ENCODE measurements at regions not wholly inside any gene's neighbourhood (a gene's known extent, or its start where the extent isn't known, plus 50 kb on each side); places are given as distances from the start of the nearest gene placed in this dataset.

GRCh38 chr21:35421221-35421620 lies 372.1 kb upstream of the RUNX1 start:
- DNase-seq: no peak

DNA sequence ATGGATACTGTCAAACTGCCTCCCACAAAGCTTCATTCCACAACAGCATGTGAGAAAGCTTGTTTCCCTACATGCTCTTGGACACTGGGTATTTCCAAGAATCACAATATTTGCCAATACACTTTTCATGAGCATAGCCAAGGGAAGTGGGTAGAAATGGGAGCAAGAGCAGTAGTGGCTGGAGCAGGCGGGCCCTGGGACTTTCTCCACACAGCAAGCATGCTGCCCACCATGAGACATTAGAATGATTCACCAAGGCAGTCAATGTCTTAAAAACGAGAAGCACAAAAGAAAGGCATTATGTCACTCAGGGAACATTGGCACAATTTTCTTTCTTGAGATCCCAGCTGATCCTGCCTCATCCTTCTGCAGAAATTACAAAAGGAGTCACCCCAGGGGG lies 371.6 kb upstream of the RUNX1 start:
- DNase-seq: no peak

DNA sequence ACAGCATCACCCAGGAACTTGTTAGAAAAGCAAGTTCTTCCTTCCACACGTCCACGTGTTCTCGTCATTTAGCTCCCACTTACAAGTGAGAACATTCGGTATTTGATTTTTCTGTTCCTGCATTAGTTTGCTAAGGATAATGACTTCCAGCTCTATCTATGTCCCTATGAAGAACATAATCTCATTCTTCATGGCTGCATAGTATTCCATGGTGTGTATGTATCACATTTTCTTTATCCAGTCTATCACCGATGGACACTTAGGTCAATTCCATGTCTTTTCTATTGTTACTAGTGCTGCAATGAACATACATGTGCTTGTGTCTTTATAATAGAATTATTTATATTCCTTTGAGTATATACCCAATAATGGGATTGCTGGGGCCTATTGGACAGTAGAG lies 368.7 kb upstream of the RUNX1 start:
- no peak for DNase-seq

DNA sequence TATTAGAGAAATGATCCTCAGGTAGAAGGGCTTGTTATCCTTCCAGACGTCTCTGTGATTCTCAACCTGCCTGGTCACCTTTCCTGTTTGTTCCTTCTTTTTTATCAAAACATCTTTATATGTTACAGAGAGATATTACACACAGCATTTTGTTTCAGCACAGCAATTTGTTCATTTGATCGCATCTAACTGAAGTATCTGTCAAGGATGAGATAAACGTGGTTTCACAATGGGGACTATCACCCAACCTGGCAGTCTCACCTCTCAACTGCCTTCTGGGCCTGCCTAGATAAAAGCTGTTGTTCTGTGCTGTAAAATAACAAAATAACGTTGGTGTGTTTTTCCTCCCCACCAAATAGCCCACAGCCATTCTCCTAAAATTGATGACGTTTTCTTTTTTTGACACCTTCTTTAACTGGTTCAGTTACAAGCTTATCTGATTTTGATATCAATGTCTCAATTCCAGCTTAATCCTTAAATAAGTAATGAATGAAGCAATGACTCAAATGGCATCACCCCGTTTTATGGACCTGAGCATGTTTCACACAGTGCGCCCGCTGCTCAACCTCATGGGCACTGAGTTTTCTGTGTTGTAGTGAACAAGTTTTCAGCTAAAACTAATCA lies 367.9 kb upstream of the RUNX1 start:
- DNase-seq: no peak

DNA sequence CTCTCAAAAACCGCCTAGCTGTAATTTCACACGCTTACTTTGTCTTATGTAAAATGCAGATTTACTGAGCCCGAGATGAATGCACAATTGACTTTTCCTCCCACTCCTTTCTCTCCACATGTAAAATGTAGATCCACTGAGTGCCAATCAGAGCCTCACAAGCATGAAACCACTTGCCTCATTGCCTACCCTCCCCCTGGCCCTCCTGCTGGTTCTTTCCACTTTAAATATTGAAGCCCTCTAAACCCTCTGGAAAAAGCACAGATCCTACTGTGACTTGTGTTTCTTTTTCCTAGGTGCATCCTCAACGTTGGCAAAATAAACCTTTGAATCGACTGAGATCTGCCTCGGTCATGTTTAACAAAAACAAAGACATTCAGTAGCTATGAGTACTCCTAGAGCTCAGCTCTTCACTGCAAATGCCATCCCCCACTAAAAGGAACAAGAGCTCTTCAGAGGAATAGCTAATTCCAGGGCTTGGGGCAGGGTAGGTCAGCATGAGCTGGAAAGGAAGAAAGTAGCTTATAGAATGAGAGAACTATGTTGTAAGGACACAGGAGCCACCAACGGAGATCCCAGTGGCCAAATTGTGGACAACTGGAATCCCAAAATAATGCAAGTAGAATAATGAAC lies 365.5 kb upstream of the RUNX1 start:
- no peak for DNase-seq

GRCh38 chr21:35414056-35414455 lies 365.0 kb upstream of the RUNX1 start:
- DNase-seq: no peak

DNA sequence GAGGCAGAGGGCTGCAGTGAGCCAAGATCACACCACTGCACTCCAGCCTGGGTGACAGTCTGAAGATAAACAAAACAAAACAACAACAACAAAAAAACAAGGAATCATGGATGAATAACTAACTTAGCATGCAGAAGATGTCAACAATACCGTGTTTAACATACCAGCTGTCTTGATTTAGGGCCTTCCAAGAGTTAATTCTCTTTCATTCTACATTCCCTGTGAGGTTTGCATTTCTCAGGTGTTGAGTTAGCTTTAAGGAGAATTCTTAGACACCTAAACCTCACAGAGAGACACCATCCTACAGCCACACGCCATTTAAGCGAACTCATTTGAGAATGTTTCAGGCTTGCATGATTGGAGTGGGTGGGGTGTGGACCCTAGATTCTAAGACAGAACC lies 363.1 kb upstream of the RUNX1 start:
- DNase-seq: no peak

DNA sequence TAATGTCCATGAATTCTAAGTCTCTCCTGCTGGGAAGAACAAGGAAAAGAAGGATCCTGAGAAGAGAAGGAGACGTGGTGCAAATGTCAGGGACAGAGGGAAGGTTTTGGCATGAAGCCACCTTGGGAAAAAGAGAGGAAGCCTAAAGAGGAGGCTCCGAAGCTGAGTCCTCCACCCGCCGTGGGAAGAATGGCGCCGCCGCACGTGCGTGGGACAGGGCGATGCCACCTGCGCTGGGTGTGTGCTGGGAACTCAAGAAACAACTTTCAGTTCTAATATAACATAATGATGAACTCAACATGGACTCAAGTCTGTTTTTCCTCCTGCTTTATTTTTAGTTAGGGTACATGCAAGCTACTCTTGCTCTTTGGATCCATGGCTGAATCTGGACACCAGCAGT lies 362.3 kb upstream of the RUNX1 start:
- DNase-seq: no peak

GRCh38 chr21:35410656-35411055 lies 361.6 kb upstream of the RUNX1 start:
- no peak for DNase-seq

GRCh38 chr21:35410123-35410522 lies 361.0 kb upstream of the RUNX1 start:
- no peak for DNase-seq

DNA sequence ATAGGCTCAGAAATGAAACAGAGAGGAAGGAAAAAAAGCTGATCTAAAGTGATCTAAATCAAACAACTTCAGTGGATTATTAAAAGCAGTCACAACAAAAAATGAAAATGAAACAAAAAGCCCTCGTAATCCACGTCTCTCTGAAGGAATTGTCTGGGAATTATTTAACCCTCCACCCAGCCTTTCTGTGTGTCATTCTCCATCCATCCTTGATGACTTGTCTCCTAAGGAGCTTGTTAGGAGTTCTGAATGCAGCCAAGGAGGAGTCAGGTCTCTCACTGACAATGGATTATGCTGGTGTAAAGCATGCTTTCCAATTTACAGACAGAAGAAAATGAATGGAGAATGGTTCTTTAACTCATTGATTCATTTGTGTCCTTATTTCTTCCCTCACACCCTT lies 359.3 kb upstream of the RUNX1 start:
- no peak for DNase-seq

- DNase-seq: no peak
These were observed 357.5 kb upstream of the RUNX1 start for GRCh38 chr21:35406635-35407034.

- no peak for DNase-seq
These were observed 356.9 kb upstream of the RUNX1 start for GRCh38 chr21:35405981-35406380.

GRCh38 chr21:35404247-35404646 lies 355.1 kb upstream of the RUNX1 start:
- DNase-seq: no peak

- no peak for DNase-seq
These were observed 353.0 kb upstream of the RUNX1 start for GRCh38 chr21:35402061-35402460.

DNA sequence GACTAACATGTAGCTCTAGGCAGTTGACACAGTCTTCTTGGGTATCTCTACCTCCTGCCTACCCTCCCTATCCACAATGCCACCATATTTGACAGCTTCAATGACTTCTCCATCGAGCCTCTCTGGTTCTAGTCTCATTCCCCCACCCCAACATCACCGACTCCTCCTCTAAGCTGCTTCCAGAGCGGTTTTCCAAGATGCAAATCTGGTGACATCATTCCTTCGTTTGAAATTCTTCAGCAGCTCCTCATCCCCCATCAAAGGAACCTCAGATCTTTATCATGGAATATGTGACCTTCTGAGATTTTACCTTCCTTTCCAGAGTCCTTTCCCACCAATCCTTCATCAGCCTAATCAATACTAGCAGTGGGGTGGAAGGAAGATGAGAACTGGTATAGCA lies 352.4 kb upstream of the RUNX1 start:
- DNase-seq: no peak

GRCh38 chr21:35400233-35400939 lies 351.3 kb upstream of the RUNX1 start:
- peak; percentile 88 for DNase-seq

- DNase-seq: no peak
These were observed 350.6 kb upstream of the RUNX1 start for GRCh38 chr21:35399706-35400105.

DNA sequence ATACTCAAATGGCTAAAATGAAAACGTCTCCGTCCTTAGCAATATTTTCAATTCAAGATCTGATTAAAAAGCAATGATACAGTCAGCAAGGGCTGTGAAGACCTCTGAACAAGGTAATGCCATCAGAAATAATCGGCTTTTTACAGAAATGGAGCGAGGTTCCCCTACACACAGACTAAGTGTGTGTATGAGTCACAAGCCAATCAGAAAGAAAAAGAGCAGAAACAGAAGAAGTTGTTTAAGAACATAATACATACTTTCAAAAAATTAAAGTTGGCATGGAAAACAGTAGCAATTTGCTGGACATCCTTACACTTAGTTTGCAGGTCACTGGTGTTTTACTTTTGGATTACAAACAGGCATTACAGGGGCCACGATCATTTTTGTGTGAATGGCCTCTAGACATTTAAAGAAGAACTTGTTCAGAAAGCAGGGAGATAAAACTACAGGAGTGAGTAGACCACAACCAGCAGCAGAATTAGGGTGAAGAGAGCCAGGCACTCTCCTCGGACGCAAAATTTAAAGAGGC lies 350.0 kb upstream of the RUNX1 start:
- DNase-seq: no peak

GRCh38 chr21:35398346-35398982 lies 349.4 kb upstream of the RUNX1 start:
- DNase-seq: no peak

DNA sequence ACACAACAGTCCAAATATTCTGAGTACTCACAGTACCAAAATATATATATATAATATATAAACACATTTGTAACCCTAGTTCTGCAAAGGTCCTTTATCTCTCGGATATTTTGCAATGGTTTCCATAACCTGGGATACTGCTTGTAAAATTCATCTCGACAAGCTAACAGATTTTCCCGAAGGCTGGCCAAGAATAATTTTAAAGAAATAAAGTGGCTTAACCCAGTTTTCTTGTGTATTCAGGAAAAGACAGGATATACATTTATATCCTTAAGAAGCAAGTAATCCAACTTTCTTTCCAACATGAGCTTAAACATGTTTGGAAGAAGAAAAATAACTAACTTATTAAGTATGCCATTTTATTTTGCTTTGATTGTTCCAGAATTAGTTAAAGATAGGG lies 348.7 kb upstream of the RUNX1 start:
- peak; percentile 24 for DNase-seq

- no peak for DNase-seq
These were observed 347.6 kb upstream of the RUNX1 start for GRCh38 chr21:35396655-35397054.

DNA sequence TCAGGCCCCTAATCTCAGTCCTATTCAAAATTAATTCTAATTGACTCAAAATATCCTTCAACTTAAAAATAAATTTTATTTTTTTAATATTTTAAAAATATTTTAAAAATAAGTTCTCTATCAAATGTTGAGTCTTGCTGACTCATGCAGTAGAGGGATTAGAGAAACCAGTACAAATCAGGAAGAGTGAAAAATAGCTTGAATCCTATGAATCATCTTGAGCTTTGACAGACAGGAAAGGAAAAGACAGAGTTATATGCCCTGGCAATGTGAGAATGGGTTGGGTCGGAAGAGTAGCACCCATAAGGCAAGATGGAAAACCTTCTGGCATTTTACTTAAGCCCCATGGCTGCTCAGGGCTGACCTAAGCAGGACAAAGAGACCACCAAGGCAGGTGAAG lies 346.6 kb upstream of the RUNX1 start:
- DNase-seq: no peak
